DOHH2 (cell line): ENCODE measurements at regions not wholly inside any gene's neighbourhood (a gene's known extent, or its start where the extent isn't known, plus 50 kb on each side); places are given as distances from the start of the nearest gene placed in this dataset.
"Not testable (repeated sequence)": the region's sequence is repeated elsewhere in the genome, so short reads cannot be mapped to it uniquely, and the experiment has no call there.

Source experiments
- H3F3A ChIP-seq: fragments of 200-600 bp; sonication (generic), shearing (Covaris generic); 2 replicates; pipeline ENCODE4 v1.6.0; 2016; ENCODE audit warnings: antibody characterized with exemption, mild to moderate bottlenecking; ENCODE audit not compliant: control insufficient read depth, insufficient read depth
- H3K27ac ChIP-seq: fragments of 200-600 bp; sonication (generic); 2 replicates; pipeline ENCODE4 v1.5.1; 2014; ENCODE audit warnings: low read depth, mild to moderate bottlenecking, low read length, moderate library complexity
- H3K27me3 ChIP-seq: fragments of 200-600 bp; sonication (generic); 2 replicates; pipeline ENCODE4 v1.6.1; 2014; ENCODE audit warnings: mild to moderate bottlenecking, low read length, mixed read lengths; ENCODE audit not compliant: control insufficient read depth
- H3K36me3 ChIP-seq: fragments of 200-600 bp; sonication (generic); 2 replicates; pipeline ENCODE4 v1.6.1; 2014; ENCODE audit warnings: mild to moderate bottlenecking, low read length, moderate library complexity, mixed read lengths; ENCODE audit not compliant: control insufficient read depth
- H3K4me1 ChIP-seq: fragments of 200-600 bp; sonication (generic); 2 replicates; pipeline ENCODE4 v1.6.1; 2014; ENCODE audit warnings: mild to moderate bottlenecking, low read length, mixed read lengths; ENCODE audit not compliant: control insufficient read depth
- H3K4me2 ChIP-seq: fragments of 200-600 bp; sonication (generic); 2 replicates; pipeline ENCODE4 v1.6.0; 2014; ENCODE audit warnings: mild to moderate bottlenecking, low read length, moderate library complexity
- H3K4me3 ChIP-seq: fragments of 200-600 bp; sonication (generic); 2 replicates; pipeline ENCODE4 v1.5.1; 2014; ENCODE audit warnings: mild to moderate bottlenecking, low read length, mixed read lengths
- H3K79me2 ChIP-seq: fragments of 200-600 bp; sonication (generic); 2 replicates; pipeline ENCODE4 v1.6.1; 2014; ENCODE audit warnings: mild to moderate bottlenecking, low read length, mixed read lengths; ENCODE audit not compliant: control insufficient read depth
- H3K9me2 ChIP-seq: fragments of 200-600 bp; sonication (generic); replicated peaks from 2 replicates; pipeline ENCODE4 v1.6.1; 2014; ENCODE audit warnings: mild to moderate bottlenecking, low read length, mixed read lengths; ENCODE audit not compliant: control insufficient read depth
- H3K9me3 ChIP-seq: fragments of 200-600 bp; sonication (generic); 2 replicates; pipeline ENCODE4 v1.6.1; 2014; ENCODE audit warnings: antibody characterized with exemption, low read length, mixed read lengths; ENCODE audit not compliant: control insufficient read depth, insufficient read depth
- H4K20me1 ChIP-seq: fragments of 200-600 bp; sonication (generic); 2 replicates; pipeline ENCODE4 v1.6.0; 2014; ENCODE audit warnings: low read depth, mild to moderate bottlenecking, antibody characterized with exemption, low read length, moderate library complexity; ENCODE audit not compliant: control insufficient read depth, insufficient read depth
- EZH2phosphoT487 ChIP-seq: fragments of 200-600 bp; sonication (generic); IDR thresholded peaks from 2 replicates; pipeline ENCODE4 v1.6.1; 2017; ENCODE audit warnings: borderline replicate concordance, mild to moderate bottlenecking, antibody characterized with exemption, low read length, moderate library complexity, mixed read lengths
- TF ChIP-seq, protein P1 (sequence below): fragments of 200-600 bp; sonication (generic); IDR thresholded peaks from one replicate; pipeline ENCODE4 v1.5.1; 2014; ENCODE audit warnings: antibody characterized with exemption, mild to moderate bottlenecking, low read depth, low read length; ENCODE audit not compliant: poor library complexity, severe bottlenecking

DNA sequence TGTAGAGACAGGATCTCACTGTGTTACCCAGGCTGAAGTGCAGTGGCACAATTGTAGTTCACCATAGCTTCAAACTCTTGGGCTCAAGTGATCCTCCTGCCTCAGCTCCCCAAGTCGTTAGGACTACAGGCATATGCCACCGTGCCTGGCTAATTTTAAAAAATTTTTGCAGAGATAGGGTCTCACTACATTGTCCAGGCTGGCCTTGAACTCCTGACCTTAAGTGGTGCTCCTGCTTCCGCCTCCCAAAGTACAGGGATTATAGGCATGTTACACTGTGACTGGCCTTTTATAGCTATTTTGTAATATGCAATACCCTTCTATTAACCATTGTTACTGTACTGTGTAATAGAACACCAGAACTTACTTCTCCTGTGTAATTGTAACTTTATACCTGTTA, 139.3 kb upstream of the ZNF267 start:
- TF ChIP-seq EZH2phosphoT487, result no peak
- TF ChIP-seq, protein P1, sequence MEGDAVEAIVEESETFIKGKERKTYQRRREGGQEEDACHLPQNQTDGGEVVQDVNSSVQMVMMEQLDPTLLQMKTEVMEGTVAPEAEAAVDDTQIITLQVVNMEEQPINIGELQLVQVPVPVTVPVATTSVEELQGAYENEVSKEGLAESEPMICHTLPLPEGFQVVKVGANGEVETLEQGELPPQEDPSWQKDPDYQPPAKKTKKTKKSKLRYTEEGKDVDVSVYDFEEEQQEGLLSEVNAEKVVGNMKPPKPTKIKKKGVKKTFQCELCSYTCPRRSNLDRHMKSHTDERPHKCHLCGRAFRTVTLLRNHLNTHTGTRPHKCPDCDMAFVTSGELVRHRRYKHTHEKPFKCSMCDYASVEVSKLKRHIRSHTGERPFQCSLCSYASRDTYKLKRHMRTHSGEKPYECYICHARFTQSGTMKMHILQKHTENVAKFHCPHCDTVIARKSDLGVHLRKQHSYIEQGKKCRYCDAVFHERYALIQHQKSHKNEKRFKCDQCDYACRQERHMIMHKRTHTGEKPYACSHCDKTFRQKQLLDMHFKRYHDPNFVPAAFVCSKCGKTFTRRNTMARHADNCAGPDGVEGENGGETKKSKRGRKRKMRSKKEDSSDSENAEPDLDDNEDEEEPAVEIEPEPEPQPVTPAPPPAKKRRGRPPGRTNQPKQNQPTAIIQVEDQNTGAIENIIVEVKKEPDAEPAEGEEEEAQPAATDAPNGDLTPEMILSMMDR, result no peak
- Histone ChIP-seq H3F3A (no peaks in the 10 kb centered on the region), H3K36me3 (peaks cover 40% of the 10 kb centered on the region), H3K4me2 (no peak overlapping the region), H3K79me2 (peaks cover 4% of the 10 kb centered on the region), H4K20me1 (no peaks in the 10 kb centered on the region), H3K9me2 (no peaks in the 10 kb centered on the region), H3K4me3 (no peak overlapping the region), H3K9me3 (peaks cover 4% of the 10 kb centered on the region; the same call in 1 of the 2 replicates), H3K27ac (no peak overlapping the region), H3K4me1 (no peaks in the 10 kb centered on the region), H3K27me3 (no peaks in the 10 kb centered on the region)

GRCh38 chr16:31745098-31745497, 128.5 kb upstream of the ZNF267 start:
- not testable (repeated sequence) for H3K27ac ChIP-seq, H3K4me2 ChIP-seq, H3K4me3 ChIP-seq, H3K27me3 ChIP-seq, H3K9me2 ChIP-seq, H4K20me1 ChIP-seq, H3F3A ChIP-seq
- peaks cover 38% of the 10 kb centered on the region for H3K79me2 ChIP-seq
- H3K9me3 ChIP-seq, result peaks cover 44% of the 10 kb centered on the region
- H3K36me3 ChIP-seq, result peaks cover 21% of the 10 kb centered on the region
- H3K4me1 ChIP-seq, result peaks cover 11% of the 10 kb centered on the region

DNA sequence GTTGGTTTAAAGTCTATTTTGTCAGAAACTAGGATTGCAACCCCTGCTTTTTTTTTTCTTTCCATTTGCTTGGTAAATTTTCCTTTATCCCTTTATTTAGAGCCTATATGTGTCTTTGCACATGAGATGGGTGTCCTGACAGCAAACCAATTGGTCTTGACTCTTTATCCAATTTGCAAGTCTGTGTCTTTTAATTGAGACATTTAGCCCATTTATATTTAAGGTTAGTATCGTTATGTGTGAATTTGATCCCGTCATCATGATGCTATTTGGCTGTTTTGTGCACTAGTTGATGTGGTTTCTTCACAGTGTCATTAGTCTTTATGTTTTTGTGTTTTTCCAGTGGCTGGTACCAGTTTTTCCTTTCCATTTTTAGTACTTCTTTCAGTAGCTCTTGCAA, 127.7 kb upstream of the ZNF267 start:
- H4K20me1 ChIP-seq, result no peaks in the 10 kb centered on the region

GRCh38 chr16:31754998-31755615, 118.5 kb upstream of the ZNF267 start:
- no peaks in the 10 kb centered on the region for H3K27me3 ChIP-seq
- peaks cover 40% of the 10 kb centered on the region for H3K9me3 ChIP-seq

More for the DNA sequence above, 127.7 kb upstream of the ZNF267 start:
- H3F3A ChIP-seq, result no peaks in the 10 kb centered on the region
- H3K4me3 ChIP-seq, result no peak overlapping the region
- H3K4me1 ChIP-seq, result peaks cover 9% of the 10 kb centered on the region
- TF ChIP-seq, protein P1, result no peak
- TF ChIP-seq EZH2phosphoT487, result no peak
- H3K79me2 ChIP-seq, result peaks cover 35% of the 10 kb centered on the region
- peaks cover 19% of the 10 kb centered on the region for H3K36me3 ChIP-seq
- no peaks in the 10 kb centered on the region for H3K9me2 ChIP-seq
- no peak overlapping the region for H3K27ac ChIP-seq
- H3K27me3 ChIP-seq, result no peaks in the 10 kb centered on the region
- peaks cover 42% of the 10 kb centered on the region for H3K9me3 ChIP-seq
- no peak overlapping the region for H3K4me2 ChIP-seq

More at GRCh38 chr16:31754998-31755615, 118.5 kb upstream of the ZNF267 start:
- no peak overlapping the region for H3K4me3 ChIP-seq
- no peaks in the 10 kb centered on the region for H4K20me1 ChIP-seq
- TF ChIP-seq, protein P1, result no peak
- no peak for TF ChIP-seq EZH2phosphoT487
- peaks cover 39% of the 10 kb centered on the region for H3K36me3 ChIP-seq
- H3F3A ChIP-seq, result no peaks in the 10 kb centered on the region
- no peak overlapping the region for H3K4me2 ChIP-seq
- H3K79me2 ChIP-seq, result peaks cover 5% of the 10 kb centered on the region; the same call in 1 of the 2 replicates
- H3K4me1 ChIP-seq, result no peaks in the 10 kb centered on the region
- no peaks in the 10 kb centered on the region for H3K9me2 ChIP-seq
- no peak overlapping the region for H3K27ac ChIP-seq
